ENCODE measurements at regions not wholly inside any gene's neighbourhood (a gene's known extent, or its start where the extent isn't known, plus 50 kb on each side); places are given as distances from the start of the nearest gene placed in this dataset.
"Not testable (repeated sequence)": the region's sequence is repeated elsewhere in the genome, so short reads cannot be mapped to it uniquely, and the experiment has no call there.

- H3K36me3 ChIP-seq (ENCODE audit: control insufficient read depth in 2 of 2, insufficient read depth in 2 of 2, low read length in 1 of 2) = no peaks in the 10 kb centered on the region
- 84 to 85% methylated on average over 2 of the region's 2 CpGs for WGBS, 2 donors
These were observed 72.6 kb upstream of the ADAMTS3 start for GRCh38 chr4:72641611-72642010.

GRCh38 chr4:72636866-72637265 is 67.8 kb upstream of the ADAMTS3 start:
- WGBS, 2 donors = 90 to 91% methylated on average over 10 of the region's 10 CpGs

More at GRCh38 chr4:72641611-72642010, 72.6 kb upstream of the ADAMTS3 start:
- H3K27ac ChIP-seq (ENCODE audit: low read depth in 2 of 2, low read length in 1 of 2) = no peak overlapping the region
- no peak overlapping the region for H3K4me3 ChIP-seq (ENCODE audit: low read depth in 1 of 2, low read length in 2 of 2)
- no peaks in the 10 kb centered on the region for H3K27me3 ChIP-seq (ENCODE audit: control insufficient read depth in 1 of 2, insufficient read depth in 2 of 2, low read length in 2 of 2)
- peaks cover 0 to 3% of the 10 kb centered on the region in 2 donors for H3K9me3 ChIP-seq (ENCODE audit: control insufficient read depth in 2 of 2, insufficient read depth in 1 of 2, low read depth in 1 of 2, low read length in 1 of 2)
- no peaks in the 10 kb centered on the region for H3K4me1 ChIP-seq (ENCODE audit: control insufficient read depth in 2 of 2, insufficient read depth in 2 of 2, low read length in 1 of 2)

GRCh38 chr4:72635931-72636330 is 66.9 kb upstream of the ADAMTS3 start:
- 82 to 85% methylated on average over 6 of the region's 6 CpGs for WGBS, 2 donors
- not testable (repeated sequence) for H3K27ac ChIP-seq (ENCODE audit: low read depth in 2 of 2, low read length in 1 of 2); H3K36me3 ChIP-seq (ENCODE audit: control insufficient read depth in 2 of 2, insufficient read depth in 2 of 2, low read length in 1 of 2); H3K4me1 ChIP-seq (ENCODE audit: control insufficient read depth in 2 of 2, insufficient read depth in 2 of 2, low read length in 1 of 2); H3K9me3 ChIP-seq (ENCODE audit: control insufficient read depth in 2 of 2, insufficient read depth in 1 of 2, low read depth in 1 of 2, low read length in 1 of 2); H3K27me3 ChIP-seq (ENCODE audit: control insufficient read depth in 1 of 2, insufficient read depth in 2 of 2, low read length in 2 of 2); H3K4me3 ChIP-seq (ENCODE audit: low read depth in 1 of 2, low read length in 2 of 2)

More at GRCh38 chr4:72636866-72637265, 67.8 kb upstream of the ADAMTS3 start:
- not testable (repeated sequence) for H3K4me3 ChIP-seq (ENCODE audit: low read depth in 1 of 2, low read length in 2 of 2); H3K9me3 ChIP-seq (ENCODE audit: control insufficient read depth in 2 of 2, insufficient read depth in 1 of 2, low read depth in 1 of 2, low read length in 1 of 2); H3K36me3 ChIP-seq (ENCODE audit: control insufficient read depth in 2 of 2, insufficient read depth in 2 of 2, low read length in 1 of 2); H3K27ac ChIP-seq (ENCODE audit: low read depth in 2 of 2, low read length in 1 of 2); H3K4me1 ChIP-seq (ENCODE audit: control insufficient read depth in 2 of 2, insufficient read depth in 2 of 2, low read length in 1 of 2); H3K27me3 ChIP-seq (ENCODE audit: control insufficient read depth in 1 of 2, insufficient read depth in 2 of 2, low read length in 2 of 2)

- H3K4me3 ChIP-seq (ENCODE audit: low read depth in 1 of 2, low read length in 2 of 2); H3K4me1 ChIP-seq (ENCODE audit: control insufficient read depth in 2 of 2, insufficient read depth in 2 of 2, low read length in 1 of 2); H3K36me3 ChIP-seq (ENCODE audit: control insufficient read depth in 2 of 2, insufficient read depth in 2 of 2, low read length in 1 of 2); H3K9me3 ChIP-seq (ENCODE audit: control insufficient read depth in 2 of 2, insufficient read depth in 1 of 2, low read depth in 1 of 2, low read length in 1 of 2); H3K27me3 ChIP-seq (ENCODE audit: control insufficient read depth in 1 of 2, insufficient read depth in 2 of 2, low read length in 2 of 2); H3K27ac ChIP-seq (ENCODE audit: low read depth in 2 of 2, low read length in 1 of 2): not testable (repeated sequence)
- WGBS, 2 donors = 84 to 85% methylated on average over 7 of the region's 7 CpGs
These were observed 63.2 kb upstream of the ADAMTS3 start for GRCh38 chr4:72632253-72632652.

GRCh38 chr4:72631296-72631695 is 62.3 kb upstream of the ADAMTS3 start:
- WGBS, 2 donors = 82 to 85% methylated on average over 1 of the region's 1 CpG

GRCh38 chr4:72629540-72629939 is 60.5 kb upstream of the ADAMTS3 start:
- 88 to 95% methylated on average over 1 of the region's 1 CpG for WGBS, 2 donors
- no peak overlapping the region for H3K4me3 ChIP-seq (ENCODE audit: low read depth in 1 of 2, low read length in 2 of 2)
- no peaks in the 10 kb centered on the region for H3K36me3 ChIP-seq (ENCODE audit: control insufficient read depth in 2 of 2, insufficient read depth in 2 of 2, low read length in 1 of 2)
- no peak overlapping the region for H3K27ac ChIP-seq (ENCODE audit: low read depth in 2 of 2, low read length in 1 of 2)
- H3K27me3 ChIP-seq (ENCODE audit: control insufficient read depth in 1 of 2, insufficient read depth in 2 of 2, low read length in 2 of 2) = no peaks in the 10 kb centered on the region
- no peaks in the 10 kb centered on the region for H3K4me1 ChIP-seq (ENCODE audit: control insufficient read depth in 2 of 2, insufficient read depth in 2 of 2, low read length in 1 of 2)
- no peaks in the 10 kb centered on the region for H3K9me3 ChIP-seq (ENCODE audit: control insufficient read depth in 2 of 2, insufficient read depth in 1 of 2, low read depth in 1 of 2, low read length in 1 of 2)

More at GRCh38 chr4:72631296-72631695, 62.3 kb upstream of the ADAMTS3 start:
- no peaks in the 10 kb centered on the region for H3K9me3 ChIP-seq (ENCODE audit: control insufficient read depth in 2 of 2, insufficient read depth in 1 of 2, low read depth in 1 of 2, low read length in 1 of 2)
- H3K4me1 ChIP-seq (ENCODE audit: control insufficient read depth in 2 of 2, insufficient read depth in 2 of 2, low read length in 1 of 2) = no peaks in the 10 kb centered on the region
- no peak overlapping the region for H3K4me3 ChIP-seq (ENCODE audit: low read depth in 1 of 2, low read length in 2 of 2)
- no peaks in the 10 kb centered on the region for H3K27me3 ChIP-seq (ENCODE audit: control insufficient read depth in 1 of 2, insufficient read depth in 2 of 2, low read length in 2 of 2)
- H3K27ac ChIP-seq (ENCODE audit: low read depth in 2 of 2, low read length in 1 of 2) = no peak overlapping the region
- H3K36me3 ChIP-seq (ENCODE audit: control insufficient read depth in 2 of 2, insufficient read depth in 2 of 2, low read length in 1 of 2) = no peaks in the 10 kb centered on the region

- Histone ChIP-seq H3K9me3 (ENCODE audit: control insufficient read depth in 2 of 2, insufficient read depth in 1 of 2, low read depth in 1 of 2, low read length in 1 of 2) (no peaks in the 10 kb centered on the region), H3K4me1 (ENCODE audit: control insufficient read depth in 2 of 2, insufficient read depth in 2 of 2, low read length in 1 of 2) (no peaks in the 10 kb centered on the region), H3K27ac (ENCODE audit: low read depth in 2 of 2, low read length in 1 of 2) (no peak overlapping the region), H3K27me3 (ENCODE audit: control insufficient read depth in 1 of 2, insufficient read depth in 2 of 2, low read length in 2 of 2) (no peaks in the 10 kb centered on the region), H3K36me3 (ENCODE audit: control insufficient read depth in 2 of 2, insufficient read depth in 2 of 2, low read length in 1 of 2) (no peaks in the 10 kb centered on the region), H3K4me3 (ENCODE audit: low read depth in 1 of 2, low read length in 2 of 2) (no peak overlapping the region)
These were observed 58.7 kb upstream of the ADAMTS3 start for GRCh38 chr4:72627723-72628122.

All from esophagus (tissue), 2 donors.